GM23338 (cell line): ENCODE measurements at regions not wholly inside any gene's neighbourhood (a gene's known extent, or its start where the extent isn't known, plus 50 kb on each side); places are given as distances from the start of the nearest gene placed in this dataset.
A peak's percentile ranks its signal among the peaks of the same experiment; 100 is the strongest.

Source experiments
- ATAC-seq: fragments of 200-7000 bp; cut with Tn5 transposase; 3 replicates; pipeline ENCODE4 v1.9.1; 2020
- DNase-seq: peaks from one replicate; pipeline ENCODE4 v3.0.0-alpha.2; 2015; ENCODE audit warnings: low spot score
- H2AFZ ChIP-seq: fragments of 200-600 bp; sonication (generic); 2 replicates; pipeline ENCODE4 v1.8.0; 2016; ENCODE audit warnings: antibody characterized with exemption, mild to moderate bottlenecking, moderate library complexity
- H3F3A ChIP-seq: fragments of 200-600 bp; sonication (generic); replicated peaks from 2 replicates; pipeline ENCODE4 v1.8.0; 2017; ENCODE audit warnings: antibody characterized with exemption, mixed run types, low read depth
- H3K27ac ChIP-seq: fragments of 200-600 bp; sonication (generic); 2 replicates; pipeline ENCODE4 v1.6.1; 2016; ENCODE audit warnings: low read depth
- H3K27me3 ChIP-seq: fragments of 200-600 bp; sonication (generic); 2 replicates; pipeline ENCODE4 v1.8.0; 2016; ENCODE audit warnings: mild to moderate bottlenecking, mixed run types, moderate library complexity; ENCODE audit not compliant: insufficient read depth
- H3K36me3 ChIP-seq: fragments of 200-600 bp; sonication (generic); 2 replicates; pipeline ENCODE4 v1.8.0; 2016; ENCODE audit warnings: mild to moderate bottlenecking; ENCODE audit not compliant: insufficient read depth
- H3K4me1 ChIP-seq: fragments of 200-600 bp; sonication (generic); 2 replicates; pipeline ENCODE4 v1.8.0; 2016; ENCODE audit warnings: mild to moderate bottlenecking, moderate library complexity; ENCODE audit not compliant: insufficient read depth
- H3K4me2 ChIP-seq: fragments of 200-600 bp; sonication (generic); 2 replicates; pipeline ENCODE4 v1.7.1; 2017; ENCODE audit warnings: mixed run types
- H3K4me3 ChIP-seq: fragments of 200-600 bp; sonication (generic); 2 replicates; pipeline ENCODE4 v1.6.1; 2016; ENCODE audit warnings: mixed run types
- H3K79me2 ChIP-seq: fragments of 200-600 bp; sonication (generic); replicated peaks from 2 replicates; pipeline ENCODE4 v1.8.0; 2017; ENCODE audit warnings: mild to moderate bottlenecking; ENCODE audit not compliant: insufficient read depth
- H3K9me2 ChIP-seq: fragments of 200-600 bp; sonication (generic); 2 replicates; pipeline ENCODE4 v1.8.0; 2017; ENCODE audit not compliant: insufficient read depth
- H4K20me1 ChIP-seq: fragments of 200-600 bp; sonication (generic); replicated peaks from 2 replicates; pipeline ENCODE4 v1.8.0; 2017; ENCODE audit warnings: mild to moderate bottlenecking; ENCODE audit not compliant: insufficient read depth
- H3K27ac Mint-ChIP-seq: 2 replicates; pipeline ENCODE4 v1.8.0; 2020; ENCODE audit warnings: inconsistent platforms, mild to moderate bottlenecking, moderate library complexity, mixed read lengths
- H3K27me3 Mint-ChIP-seq: 3 replicates; pipeline ENCODE4 v1.8.0; 2022; ENCODE audit warnings: low read depth, mild to moderate bottlenecking, moderate library complexity, mixed read lengths, inconsistent platforms; ENCODE audit not compliant: insufficient read depth, poor library complexity
- H3K36me3 Mint-ChIP-seq: 3 replicates; pipeline ENCODE4 v1.8.0; 2021; ENCODE audit warnings: low read depth, mild to moderate bottlenecking, inconsistent platforms, moderate library complexity, mixed read lengths
- H3K4me1 Mint-ChIP-seq: 3 replicates; pipeline ENCODE4 v1.8.0; 2020; ENCODE audit warnings: mild to moderate bottlenecking, inconsistent platforms, mixed read lengths
- H3K4me3 Mint-ChIP-seq: 3 replicates; pipeline ENCODE4 v1.8.0; 2021; ENCODE audit warnings: moderate library complexity, mild to moderate bottlenecking, inconsistent platforms, mixed read lengths
- H3K9me3 Mint-ChIP-seq: 3 replicates; pipeline ENCODE4 v1.8.0; 2020; ENCODE audit warnings: moderate library complexity, mild to moderate bottlenecking, inconsistent platforms, mixed read lengths
- CREB1 ChIP-seq: fragments of 250-450 bp; sonication (Bioruptor Pico); IDR thresholded peaks from 2 replicates; pipeline ENCODE4 v1.5.0; 2020; ENCODE audit warnings: low read depth, mild to moderate bottlenecking, moderate library complexity
- CTCF ChIP-seq, 2 experiments: fragments of 200-600 bp in 1 of 2; sonication (generic) in 1 of 2; conservative IDR thresholded peaks; 2 replicates each; pipeline versions ENCODE4 v1.5.1 to v1.6.1; 2016 to 2017; ENCODE audit warnings: antibody characterized with exemption in 2 of 2, low read depth in 2 of 2, mild to moderate bottlenecking in 2 of 2, moderate library complexity in 1 of 2
- ETS1 ChIP-seq: IDR thresholded peaks from 2 replicates; pipeline ENCODE4 v1.6.1; 2016; ENCODE audit warnings: antibody characterized with exemption
- EZH2 ChIP-seq: fragments of 200-600 bp; sonication (generic); IDR thresholded peaks from one replicate; pipeline ENCODE4 v1.8.0; 2017; ENCODE audit warnings: antibody characterized with exemption, mild to moderate bottlenecking, low read depth; ENCODE audit not compliant: unreplicated experiment
- EZH2phosphoT487 ChIP-seq: fragments of 200-600 bp; sonication (generic); IDR thresholded peaks from one replicate; pipeline ENCODE4 v1.8.1; 2018; ENCODE audit warnings: antibody characterized with exemption; ENCODE audit not compliant: unreplicated experiment
- NANOG ChIP-seq: IDR thresholded peaks from 2 replicates; pipeline ENCODE4 v1.6.1; 2016; ENCODE audit warnings: antibody characterized with exemption, borderline replicate concordance
- POLR2AphosphoS5 ChIP-seq: IDR thresholded peaks from 2 replicates; pipeline ENCODE4 v1.6.1; 2016; ENCODE audit warnings: antibody characterized with exemption, low read depth
- REST ChIP-seq: IDR thresholded peaks from one replicate; pipeline ENCODE4 v1.6.1; 2018; ENCODE audit warnings: antibody characterized with exemption; ENCODE audit not compliant: unreplicated experiment
- ZNF114 ChIP-seq: fragments of 250-450 bp; sonication (Bioruptor Pico); IDR thresholded peaks from 2 replicates; pipeline ENCODE4 v1.5.0; 2020; ENCODE audit warnings: mild to moderate bottlenecking, moderate library complexity
- ZNF331 ChIP-seq: fragments of 250-450 bp; sonication (Bioruptor Pico); IDR thresholded peaks from 2 replicates; pipeline ENCODE4 v1.5.0; 2020; ENCODE audit warnings: low read depth, mild to moderate bottlenecking, moderate library complexity

- H3K27me3 ChIP-seq, result no peaks in the 10 kb centered on the region
- H3K4me3 Mint-ChIP-seq, result no peak overlapping the region
- H3K79me2 ChIP-seq, result no peaks in the 10 kb centered on the region
- H3K27ac Mint-ChIP-seq, result no peak overlapping the region
- peaks cover 15% of the 10 kb centered on the region for H3K4me1 Mint-ChIP-seq
- H4K20me1 ChIP-seq, result no peaks in the 10 kb centered on the region
- H3K27ac ChIP-seq, result no peak overlapping the region
- no peak for ATAC-seq
- peaks cover 6% of the 10 kb centered on the region; the same call in 1 of the 2 replicates for H3K4me1 ChIP-seq
- TF ChIP-seq ZNF331 (CRISPR knock-in tag) (no peak), REST (no peak), EZH2phosphoT487 (no peak), ZNF114 (CRISPR knock-in tag) (no peak), POLR2AphosphoS5 (no peak)
- peaks cover 17% of the 10 kb centered on the region for H3K27me3 Mint-ChIP-seq
- no peak overlapping the region for H3K4me3 ChIP-seq
- H3F3A ChIP-seq, result no peaks in the 10 kb centered on the region
- H3K9me3 Mint-ChIP-seq, result no peaks in the 10 kb centered on the region; the same call in 2 of the 3 replicates
- H3K4me2 ChIP-seq, result no peak overlapping the region
- no peaks in the 10 kb centered on the region for H3K36me3 ChIP-seq
- H2AFZ ChIP-seq, result no peak overlapping the region
- H3K9me2 ChIP-seq, result no peaks in the 10 kb centered on the region
- no peaks in the 10 kb centered on the region; the same call in 2 of the 3 replicates for H3K36me3 Mint-ChIP-seq
- DNase-seq, result no peak
Observed at GRCh38 chr1:29454616-29455380, 218.5 kb downstream of the PTPRU start.

GRCh38 chr1:29453502-29454240, 217.3 kb downstream of the PTPRU start:
- Histone ChIP-seq H3K4me2 (no peak overlapping the region), H3K27me3 (no peaks in the 10 kb centered on the region), H2AFZ (peak overlapping the region; percentile 91; the same call in 1 of the 2 replicates), H3K27ac (no peak overlapping the region), H3K79me2 (no peaks in the 10 kb centered on the region), H4K20me1 (no peaks in the 10 kb centered on the region), H3K36me3 (no peaks in the 10 kb centered on the region), H3F3A (no peaks in the 10 kb centered on the region), H3K4me3 (no peak overlapping the region), H3K9me2 (no peaks in the 10 kb centered on the region), H3K4me1 (peaks cover 6% of the 10 kb centered on the region; the same call in 1 of the 2 replicates)
- peaks cover 13% of the 10 kb centered on the region for H3K4me1 Mint-ChIP-seq
- ATAC-seq (peak; percentile 87), DNase-seq (peak; percentile 94)
- H3K4me3 Mint-ChIP-seq, result peak overlapping the region; percentile 28; the same call in 2 of the 3 replicates
- H3K27me3 Mint-ChIP-seq, result peaks cover 18% of the 10 kb centered on the region
- no peaks in the 10 kb centered on the region; the same call in 2 of the 3 replicates for H3K9me3 Mint-ChIP-seq
- TF ChIP-seq CTCF (conservative IDR thresholded peaks at IDR 0.05; ENCODE audit: low read depth in 2 of 2), result peak; percentile 52 to 58
- no peak for TF ChIP-seq EZH2
- 0 out of 2 replicates have a peak, but pooled peaks have one; percentile 13 for TF ChIP-seq CREB1 (CRISPR knock-in tag)
- no peak for TF ChIP-seq NANOG
- no peak for TF ChIP-seq ETS1
- H3K36me3 Mint-ChIP-seq, result no peaks in the 10 kb centered on the region; the same call in 2 of the 3 replicates
- peak overlapping the region; percentile 52; the same call in 1 of the 2 replicates for H3K27ac Mint-ChIP-seq
